ENCODE measurements at regions not wholly inside any gene's neighbourhood (a gene's known extent, or its start where the extent isn't known, plus 50 kb on each side); places are given as distances from the start of the nearest gene placed in this dataset.

DNA sequence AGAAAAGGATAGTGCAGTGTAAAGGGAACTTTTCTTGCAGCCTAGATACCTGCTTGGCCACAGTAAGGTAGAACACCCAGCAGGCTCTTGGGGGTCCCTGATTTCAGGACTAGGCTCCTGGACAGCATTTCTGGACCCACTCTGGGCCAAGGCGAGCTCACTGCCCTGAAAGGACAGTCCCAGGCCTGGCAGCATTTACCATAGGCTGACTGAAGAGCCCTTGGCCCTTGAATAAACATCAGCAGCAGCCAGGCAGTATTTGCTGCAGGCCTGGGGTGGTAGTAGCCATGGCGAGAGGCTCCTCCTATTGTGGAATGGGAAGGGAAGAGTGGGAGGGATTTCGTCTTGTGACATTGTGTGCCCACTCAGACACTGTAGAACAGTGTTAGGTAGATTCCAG lies 529.2 kb downstream of the TUSC7 start:
- Histone ChIP-seq H2AFZ (ENCODE audit: low read length) (no peak overlapping the region), H3K9me3 (replicated peaks; ENCODE audit: insufficient read depth, low read length) (no peaks in the 10 kb centered on the region), H3K9ac (ENCODE audit: low read length) (no peak overlapping the region), H3K79me2 (ENCODE audit: low read length) (no peaks in the 10 kb centered on the region), H3K4me3 (ENCODE audit: low read length) (no peak overlapping the region), H3K4me1 (ENCODE audit: low read length) (no peaks in the 10 kb centered on the region), H3K9me2 (replicated peaks; ENCODE audit: insufficient read depth, low read length) (no peaks in the 10 kb centered on the region), H3K4me2 (ENCODE audit: low read depth, low read length) (no peak overlapping the region), H3F3A (ENCODE audit: insufficient read depth, low read length) (no peaks in the 10 kb centered on the region), H3K27me3 (replicated peaks; ENCODE audit: insufficient read depth, low read length) (no peaks in the 10 kb centered on the region), H4K20me1 (ENCODE audit: insufficient read depth, low read length) (no peaks in the 10 kb centered on the region), H3K36me3 (replicated peaks; ENCODE audit: insufficient read depth, low read length) (no peaks in the 10 kb centered on the region), H3K27ac (ENCODE audit: low read length) (no peak overlapping the region)
- DNase-seq = no peak
- TF ChIP-seq EZH2 (optimal IDR thresholded peaks at IDR 0.05; ENCODE audit: low read depth, low read length) (no peak), EZH2phosphoT487 (IDR thresholded peaks at IDR 0.05; ENCODE audit: low read length) (no peak)
- TF ChIP-seq, protein P1, sequence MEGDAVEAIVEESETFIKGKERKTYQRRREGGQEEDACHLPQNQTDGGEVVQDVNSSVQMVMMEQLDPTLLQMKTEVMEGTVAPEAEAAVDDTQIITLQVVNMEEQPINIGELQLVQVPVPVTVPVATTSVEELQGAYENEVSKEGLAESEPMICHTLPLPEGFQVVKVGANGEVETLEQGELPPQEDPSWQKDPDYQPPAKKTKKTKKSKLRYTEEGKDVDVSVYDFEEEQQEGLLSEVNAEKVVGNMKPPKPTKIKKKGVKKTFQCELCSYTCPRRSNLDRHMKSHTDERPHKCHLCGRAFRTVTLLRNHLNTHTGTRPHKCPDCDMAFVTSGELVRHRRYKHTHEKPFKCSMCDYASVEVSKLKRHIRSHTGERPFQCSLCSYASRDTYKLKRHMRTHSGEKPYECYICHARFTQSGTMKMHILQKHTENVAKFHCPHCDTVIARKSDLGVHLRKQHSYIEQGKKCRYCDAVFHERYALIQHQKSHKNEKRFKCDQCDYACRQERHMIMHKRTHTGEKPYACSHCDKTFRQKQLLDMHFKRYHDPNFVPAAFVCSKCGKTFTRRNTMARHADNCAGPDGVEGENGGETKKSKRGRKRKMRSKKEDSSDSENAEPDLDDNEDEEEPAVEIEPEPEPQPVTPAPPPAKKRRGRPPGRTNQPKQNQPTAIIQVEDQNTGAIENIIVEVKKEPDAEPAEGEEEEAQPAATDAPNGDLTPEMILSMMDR (IDR thresholded peaks at IDR 0.05; ENCODE audit: low read length) = no peak

DNA sequence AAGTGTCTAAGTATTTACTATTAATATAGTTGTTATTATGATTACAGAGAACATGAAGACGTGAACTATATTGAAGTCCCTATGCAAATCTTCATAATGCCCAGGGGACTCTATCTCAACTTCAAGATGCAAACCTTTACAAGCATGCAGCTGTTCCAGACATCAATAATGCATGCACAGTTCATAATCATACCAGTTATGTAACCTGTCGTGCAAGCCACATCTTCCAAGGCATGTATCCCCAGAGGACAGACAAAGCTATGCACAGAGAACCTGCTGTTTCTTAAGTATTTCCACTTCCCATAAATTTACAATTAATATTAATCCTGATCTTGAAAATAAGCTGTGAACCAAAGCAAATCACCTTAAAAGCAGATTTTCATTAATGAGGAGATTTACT lies 534.1 kb downstream of the TUSC7 start:
- H3K4me2 ChIP-seq (ENCODE audit: low read depth, low read length) = no peak overlapping the region
- H4K20me1 ChIP-seq (ENCODE audit: insufficient read depth, low read length) = no peaks in the 10 kb centered on the region
- H3K9me2 ChIP-seq (replicated peaks; ENCODE audit: insufficient read depth, low read length) = no peaks in the 10 kb centered on the region
- H3F3A ChIP-seq (ENCODE audit: insufficient read depth, low read length) = no peaks in the 10 kb centered on the region
- no peak for DNase-seq
- H3K4me3 ChIP-seq (ENCODE audit: low read length) = no peak overlapping the region
- no peaks in the 10 kb centered on the region for H3K27me3 ChIP-seq (replicated peaks; ENCODE audit: insufficient read depth, low read length)
- no peaks in the 10 kb centered on the region for H3K36me3 ChIP-seq (replicated peaks; ENCODE audit: insufficient read depth, low read length)
- H3K9me3 ChIP-seq (replicated peaks; ENCODE audit: insufficient read depth, low read length) = no peaks in the 10 kb centered on the region
- H3K9ac ChIP-seq (ENCODE audit: low read length) = no peak overlapping the region
- TF ChIP-seq EZH2phosphoT487 (IDR thresholded peaks at IDR 0.05; ENCODE audit: low read length) = no peak
- TF ChIP-seq, protein P1 (IDR thresholded peaks at IDR 0.05; ENCODE audit: low read length) = no peak
- no peak for TF ChIP-seq EZH2 (optimal IDR thresholded peaks at IDR 0.05; ENCODE audit: low read depth, low read length)
- no peak overlapping the region for H2AFZ ChIP-seq (ENCODE audit: low read length)
- H3K4me1 ChIP-seq (ENCODE audit: low read length) = no peaks in the 10 kb centered on the region
- H3K79me2 ChIP-seq (ENCODE audit: low read length) = no peaks in the 10 kb centered on the region
- H3K27ac ChIP-seq (ENCODE audit: low read length) = no peak overlapping the region

DNA sequence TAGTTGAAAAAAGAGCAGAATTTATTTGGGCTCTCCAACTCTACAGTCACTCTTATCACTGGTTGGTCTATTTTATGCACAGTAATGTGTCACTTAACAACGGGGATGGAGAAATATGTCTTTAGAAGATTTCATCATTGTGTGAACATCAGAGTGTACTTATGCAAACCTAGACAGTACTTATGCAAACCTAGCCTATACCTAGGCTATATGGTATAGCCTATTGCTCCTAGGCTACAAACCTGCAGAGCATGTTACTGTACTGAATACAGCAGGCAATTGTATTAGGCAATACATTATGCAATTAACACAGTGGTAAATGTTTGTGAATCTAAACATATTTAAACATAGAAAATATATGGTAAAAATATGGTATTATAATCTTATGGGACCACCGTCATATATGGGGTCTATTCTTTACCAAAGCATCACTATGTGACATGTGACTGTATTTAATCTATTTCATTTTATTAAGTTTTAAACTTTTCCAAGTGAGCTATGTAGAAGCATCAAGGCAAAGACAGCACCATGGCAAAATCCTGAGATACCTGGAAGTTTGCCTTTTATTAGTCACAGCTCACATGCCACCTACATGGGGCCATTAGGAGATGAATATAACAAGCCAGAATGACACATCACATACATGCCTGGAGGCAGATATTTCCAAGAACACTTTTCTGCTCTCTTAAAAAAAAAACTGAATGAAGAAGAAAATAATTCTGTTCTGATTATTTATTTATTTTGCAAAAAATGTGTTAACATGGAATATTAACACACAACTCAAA lies 537.4 kb downstream of the TUSC7 start:
- no peak for DNase-seq

More for the DNA sequence above, 537.4 kb downstream of the TUSC7 start:
- Histone ChIP-seq H3K9me3 (replicated peaks; ENCODE audit: insufficient read depth, low read length) (no peaks in the 10 kb centered on the region), H3K36me3 (replicated peaks; ENCODE audit: insufficient read depth, low read length) (no peaks in the 10 kb centered on the region), H2AFZ (ENCODE audit: low read length) (no peak overlapping the region), H3K27ac (ENCODE audit: low read length) (no peak overlapping the region), H3K9ac (ENCODE audit: low read length) (no peak overlapping the region), H3K4me2 (ENCODE audit: low read depth, low read length) (no peak overlapping the region), H3K9me2 (replicated peaks; ENCODE audit: insufficient read depth, low read length) (no peaks in the 10 kb centered on the region), H3K79me2 (ENCODE audit: low read length) (no peaks in the 10 kb centered on the region), H3K4me1 (ENCODE audit: low read length) (no peaks in the 10 kb centered on the region), H3K4me3 (ENCODE audit: low read length) (no peak overlapping the region), H4K20me1 (ENCODE audit: insufficient read depth, low read length) (no peaks in the 10 kb centered on the region), H3K27me3 (replicated peaks; ENCODE audit: insufficient read depth, low read length) (no peaks in the 10 kb centered on the region), H3F3A (ENCODE audit: insufficient read depth, low read length) (no peaks in the 10 kb centered on the region)
- no peak for TF ChIP-seq EZH2phosphoT487 (IDR thresholded peaks at IDR 0.05; ENCODE audit: low read length)
- TF ChIP-seq EZH2 (optimal IDR thresholded peaks at IDR 0.05; ENCODE audit: low read depth, low read length) = no peak
- TF ChIP-seq, protein P1 (IDR thresholded peaks at IDR 0.05; ENCODE audit: low read length) = no peak

Measured in MM.1S (cell line).